ENCODE measurements at regions not wholly inside any gene's neighbourhood (a gene's known extent, or its start where the extent isn't known, plus 50 kb on each side); places are given as distances from the start of the nearest gene placed in this dataset.

GRCh38 chr4:74545448-74545847, 100.5 kb downstream of the AREG start:
- Histone ChIP-seq H3K27me3 (ENCODE audit: insufficient read depth, insufficient read length) (no peaks in the 10 kb centered on the region), H3K4me1 (ENCODE audit: insufficient read depth, insufficient read length) (no peaks in the 10 kb centered on the region)
- TF ChIP-seq SUZ12 (IDR thresholded peaks at IDR 0.05; ENCODE audit: extremely low read depth, insufficient read depth, insufficient read length) (no peak), YY1 (IDR thresholded peaks at IDR 0.05; ENCODE audit: insufficient read depth, insufficient read length) (no peak), ZNF274 (IDR thresholded peaks at IDR 0.05; ENCODE audit: low read depth, low read length) (no peak)

GRCh38 chr4:74546057-74546456, 101.1 kb downstream of the AREG start:
- Histone ChIP-seq H3K9ac (ENCODE audit: insufficient read length, low read depth) (no peak overlapping the region), H3K27me3 (ENCODE audit: insufficient read depth, insufficient read length) (no peaks in the 10 kb centered on the region), H3K4me3 (ENCODE audit: insufficient read length, low read depth) (no peak overlapping the region), H3K36me3 (ENCODE audit: insufficient read depth, insufficient read length, low read length) (no peaks in the 10 kb centered on the region), H3K9me3 (ENCODE audit: insufficient read depth, low read length) (no peaks in the 10 kb centered on the region), H3K4me1 (ENCODE audit: insufficient read depth, insufficient read length) (no peaks in the 10 kb centered on the region)
- no peak for DNase-seq (ENCODE audit: low read depth, low spot score)
- TF ChIP-seq ZNF274 (IDR thresholded peaks at IDR 0.05; ENCODE audit: low read depth, low read length) = no peak
- TF ChIP-seq SUZ12 (IDR thresholded peaks at IDR 0.05; ENCODE audit: extremely low read depth, insufficient read depth, insufficient read length) = no peak
- no peak for TF ChIP-seq YY1 (IDR thresholded peaks at IDR 0.05; ENCODE audit: insufficient read depth, insufficient read length)

More at GRCh38 chr4:74545448-74545847, 100.5 kb downstream of the AREG start:
- Histone ChIP-seq H3K4me3 (ENCODE audit: insufficient read length, low read depth) (no peak overlapping the region), H3K36me3 (ENCODE audit: insufficient read depth, insufficient read length, low read length) (no peaks in the 10 kb centered on the region), H3K9me3 (ENCODE audit: insufficient read depth, low read length) (no peaks in the 10 kb centered on the region), H3K9ac (ENCODE audit: insufficient read length, low read depth) (no peak overlapping the region)
- no peak for DNase-seq (ENCODE audit: low read depth, low spot score)

DNA sequence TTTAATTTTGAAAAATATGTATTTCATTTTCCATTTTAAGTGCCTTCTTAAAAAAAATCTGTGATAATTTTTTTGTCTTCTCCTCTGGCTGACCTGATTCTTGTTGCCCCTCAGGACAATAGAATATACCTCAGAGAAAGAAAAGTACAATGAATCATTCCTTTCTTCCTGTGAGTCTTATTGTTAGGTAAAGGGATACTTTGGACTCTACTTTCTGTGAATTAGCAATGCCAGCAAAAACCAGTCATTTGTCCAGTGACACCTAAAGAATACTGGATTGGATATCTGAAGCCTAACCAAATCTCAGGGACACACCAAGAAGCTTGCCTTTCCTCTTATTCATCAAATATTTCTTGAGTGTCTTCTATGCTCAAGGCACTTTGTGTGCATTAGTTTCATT, 102.1 kb downstream of the AREG start:
- no peak for DNase-seq (ENCODE audit: low read depth, low spot score)
- H3K4me1 ChIP-seq (ENCODE audit: insufficient read depth, insufficient read length) = no peaks in the 10 kb centered on the region
- H3K4me3 ChIP-seq (ENCODE audit: insufficient read length, low read depth) = no peak overlapping the region
- no peaks in the 10 kb centered on the region for H3K9me3 ChIP-seq (ENCODE audit: insufficient read depth, low read length)
- TF ChIP-seq SUZ12 (IDR thresholded peaks at IDR 0.05; ENCODE audit: extremely low read depth, insufficient read depth, insufficient read length) (no peak), YY1 (IDR thresholded peaks at IDR 0.05; ENCODE audit: insufficient read depth, insufficient read length) (no peak), ZNF274 (IDR thresholded peaks at IDR 0.05; ENCODE audit: low read depth, low read length) (no peak)
- no peaks in the 10 kb centered on the region for H3K36me3 ChIP-seq (ENCODE audit: insufficient read depth, insufficient read length, low read length)
- no peaks in the 10 kb centered on the region for H3K27me3 ChIP-seq (ENCODE audit: insufficient read depth, insufficient read length)
- H3K9ac ChIP-seq (ENCODE audit: insufficient read length, low read depth) = no peak overlapping the region

GRCh38 chr4:74548561-74548960, 103.6 kb downstream of the AREG start:
- H3K4me3 ChIP-seq (ENCODE audit: insufficient read length, low read depth) = no peak overlapping the region
- TF ChIP-seq SUZ12 (IDR thresholded peaks at IDR 0.05; ENCODE audit: extremely low read depth, insufficient read depth, insufficient read length) (no peak), YY1 (IDR thresholded peaks at IDR 0.05; ENCODE audit: insufficient read depth, insufficient read length) (no peak), ZNF274 (IDR thresholded peaks at IDR 0.05; ENCODE audit: low read depth, low read length) (no peak)
- no peak overlapping the region for H3K9ac ChIP-seq (ENCODE audit: insufficient read length, low read depth)
- H3K9me3 ChIP-seq (ENCODE audit: insufficient read depth, low read length) = no peaks in the 10 kb centered on the region
- H3K27me3 ChIP-seq (ENCODE audit: insufficient read depth, insufficient read length) = no peaks in the 10 kb centered on the region
- H3K4me1 ChIP-seq (ENCODE audit: insufficient read depth, insufficient read length) = no peaks in the 10 kb centered on the region
- H3K36me3 ChIP-seq (ENCODE audit: insufficient read depth, insufficient read length, low read length) = no peaks in the 10 kb centered on the region
- DNase-seq (ENCODE audit: low read depth, low spot score) = no peak

- Histone ChIP-seq H3K4me1 (ENCODE audit: insufficient read depth, insufficient read length) (no peaks in the 10 kb centered on the region), H3K36me3 (ENCODE audit: insufficient read depth, insufficient read length, low read length) (no peaks in the 10 kb centered on the region), H3K4me3 (ENCODE audit: insufficient read length, low read depth) (no peak overlapping the region), H3K27me3 (ENCODE audit: insufficient read depth, insufficient read length) (no peaks in the 10 kb centered on the region), H3K9ac (ENCODE audit: insufficient read length, low read depth) (no peak overlapping the region), H3K9me3 (ENCODE audit: insufficient read depth, low read length) (no peaks in the 10 kb centered on the region)
- TF ChIP-seq YY1 (IDR thresholded peaks at IDR 0.05; ENCODE audit: insufficient read depth, insufficient read length) (no peak), ZNF274 (IDR thresholded peaks at IDR 0.05; ENCODE audit: low read depth, low read length) (no peak), SUZ12 (IDR thresholded peaks at IDR 0.05; ENCODE audit: extremely low read depth, insufficient read depth, insufficient read length) (no peak)
- DNase-seq (ENCODE audit: low read depth, low spot score) = no peak
These were observed 105.0 kb downstream of the AREG start for GRCh38 chr4:74549936-74550335.

DNA sequence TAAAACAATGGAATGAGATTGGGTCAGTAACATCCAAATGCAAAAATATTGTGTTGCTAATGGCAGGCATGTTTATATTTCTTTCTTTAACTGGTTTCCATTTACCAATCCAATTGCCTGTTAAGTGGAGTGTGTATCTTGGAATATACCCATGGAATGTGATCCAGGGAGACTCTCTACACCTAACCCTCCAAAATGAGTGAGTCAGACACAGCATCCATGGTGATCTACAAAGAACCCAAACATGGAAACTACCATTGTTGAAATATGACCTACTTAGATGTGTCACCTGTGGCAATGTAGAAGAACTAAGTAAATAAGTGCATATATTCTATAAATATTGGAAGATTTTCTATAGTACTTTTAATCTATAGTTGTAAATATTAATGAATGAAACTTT, 110.3 kb downstream of the AREG start:
- H3K9me3 ChIP-seq (ENCODE audit: insufficient read depth, low read length) = no peaks in the 10 kb centered on the region
- no peaks in the 10 kb centered on the region for H3K36me3 ChIP-seq (ENCODE audit: insufficient read depth, insufficient read length, low read length)
- DNase-seq (ENCODE audit: low read depth, low spot score) = no peak
- H3K9ac ChIP-seq (ENCODE audit: insufficient read length, low read depth) = no peak overlapping the region
- H3K4me1 ChIP-seq (ENCODE audit: insufficient read depth, insufficient read length) = no peaks in the 10 kb centered on the region
- H3K4me3 ChIP-seq (ENCODE audit: insufficient read length, low read depth) = no peak overlapping the region
- TF ChIP-seq ZNF274 (IDR thresholded peaks at IDR 0.05; ENCODE audit: low read depth, low read length) (no peak), SUZ12 (IDR thresholded peaks at IDR 0.05; ENCODE audit: extremely low read depth, insufficient read depth, insufficient read length) (no peak), YY1 (IDR thresholded peaks at IDR 0.05; ENCODE audit: insufficient read depth, insufficient read length) (no peak)
- H3K27me3 ChIP-seq (ENCODE audit: insufficient read depth, insufficient read length) = no peaks in the 10 kb centered on the region

DNA sequence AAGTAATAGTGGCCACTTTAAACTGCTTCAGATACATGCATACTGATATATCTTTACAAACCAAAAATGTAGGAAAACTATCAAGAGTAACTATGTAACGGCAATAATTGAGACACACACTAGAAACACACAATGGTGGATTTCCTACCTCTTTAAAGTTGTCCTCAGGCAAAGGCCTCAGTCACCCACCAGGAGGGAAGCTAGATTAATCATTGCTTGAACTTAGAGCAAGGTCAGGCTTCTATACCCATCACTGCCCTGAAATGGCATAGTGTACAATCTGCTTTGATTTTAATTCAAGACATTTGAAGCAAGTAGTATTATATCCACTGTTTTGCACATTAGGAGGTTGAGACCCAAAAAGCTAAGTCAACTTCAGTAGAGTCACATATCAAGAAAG, 110.9 kb downstream of the AREG start:
- H3K9ac ChIP-seq (ENCODE audit: insufficient read length, low read depth) = no peak overlapping the region
- H3K9me3 ChIP-seq (ENCODE audit: insufficient read depth, low read length) = no peaks in the 10 kb centered on the region
- TF ChIP-seq YY1 (IDR thresholded peaks at IDR 0.05; ENCODE audit: insufficient read depth, insufficient read length) (no peak), ZNF274 (IDR thresholded peaks at IDR 0.05; ENCODE audit: low read depth, low read length) (no peak), SUZ12 (IDR thresholded peaks at IDR 0.05; ENCODE audit: extremely low read depth, insufficient read depth, insufficient read length) (no peak)
- DNase-seq (ENCODE audit: low read depth, low spot score) = no peak
- H3K36me3 ChIP-seq (ENCODE audit: insufficient read depth, insufficient read length, low read length) = no peaks in the 10 kb centered on the region
- no peaks in the 10 kb centered on the region for H3K27me3 ChIP-seq (ENCODE audit: insufficient read depth, insufficient read length)
- no peak overlapping the region for H3K4me3 ChIP-seq (ENCODE audit: insufficient read length, low read depth)
- no peaks in the 10 kb centered on the region for H3K4me1 ChIP-seq (ENCODE audit: insufficient read depth, insufficient read length)

Measured in NT2/D1 (cell line).